Neural crest cell (in vitro differentiated cells): ENCODE measurements at regions not wholly inside any gene's neighbourhood (a gene's known extent, or its start where the extent isn't known, plus 50 kb on each side); places are given as distances from the start of the nearest gene placed in this dataset.

ENCODE experiments used
- DNase-seq: peaks from one replicate; pipeline ENCODE4 v3.0.0; 2021; ENCODE audit warnings: low read depth, mixed read lengths, low spot score
- H3K27ac Mint-ChIP-seq: one replicate; pipeline ENCODE4 v1.8.0; 2021; ENCODE audit warnings: mild to moderate bottlenecking, mixed read lengths; ENCODE audit not compliant: unreplicated experiment
- H3K27me3 Mint-ChIP-seq: 2 replicates; pipeline ENCODE4 v1.8.0; 2021; ENCODE audit warnings: low read depth, mild to moderate bottlenecking, mixed read lengths
- H3K36me3 Mint-ChIP-seq: 2 replicates; pipeline ENCODE4 v1.8.0; 2021; ENCODE audit warnings: low read depth, mild to moderate bottlenecking, mixed read lengths
- H3K4me1 Mint-ChIP-seq: 2 replicates; pipeline ENCODE4 v1.8.0; 2021; ENCODE audit warnings: mixed read lengths
- H3K4me3 Mint-ChIP-seq: one replicate; pipeline ENCODE4 v1.8.0; 2021; ENCODE audit warnings: mild to moderate bottlenecking, mixed read lengths
- H3K9me3 Mint-ChIP-seq: 2 replicates; pipeline ENCODE4 v1.8.0; 2021; ENCODE audit warnings: mixed read lengths
- CTCF ChIP-seq: fragments of 200-600 bp; sonication (generic); conservative IDR thresholded peaks from 2 replicates; pipeline ENCODE4 v1.5.0; 2021; ENCODE audit warnings: antibody characterized with exemption, mild to moderate bottlenecking

- Mint-ChIP-seq H3K27me3 (peaks cover 3% of the 10 kb centered on the region), H3K4me3 (no peak overlapping the region), H3K36me3 (no peaks in the 10 kb centered on the region), H3K4me1 (no peaks in the 10 kb centered on the region), H3K27ac (no peak overlapping the region), H3K9me3 (peaks cover 6% of the 10 kb centered on the region)
- no peak for DNase-seq
- TF ChIP-seq CTCF = no peak
These were observed 202.7 kb upstream of the NR3C1 start for GRCh38 chr5:143606043-143606752.

- TF ChIP-seq CTCF = no peak
- no peaks in the 10 kb centered on the region for H3K36me3 Mint-ChIP-seq
- peaks cover 3% of the 10 kb centered on the region for H3K27me3 Mint-ChIP-seq
- no peak for DNase-seq
- no peak overlapping the region for H3K27ac Mint-ChIP-seq
- no peak overlapping the region for H3K4me3 Mint-ChIP-seq
- H3K9me3 Mint-ChIP-seq = peaks cover 6% of the 10 kb centered on the region
- no peaks in the 10 kb centered on the region for H3K4me1 Mint-ChIP-seq
These were observed 202.0 kb upstream of the NR3C1 start for GRCh38 chr5:143605403-143606005.

DNA sequence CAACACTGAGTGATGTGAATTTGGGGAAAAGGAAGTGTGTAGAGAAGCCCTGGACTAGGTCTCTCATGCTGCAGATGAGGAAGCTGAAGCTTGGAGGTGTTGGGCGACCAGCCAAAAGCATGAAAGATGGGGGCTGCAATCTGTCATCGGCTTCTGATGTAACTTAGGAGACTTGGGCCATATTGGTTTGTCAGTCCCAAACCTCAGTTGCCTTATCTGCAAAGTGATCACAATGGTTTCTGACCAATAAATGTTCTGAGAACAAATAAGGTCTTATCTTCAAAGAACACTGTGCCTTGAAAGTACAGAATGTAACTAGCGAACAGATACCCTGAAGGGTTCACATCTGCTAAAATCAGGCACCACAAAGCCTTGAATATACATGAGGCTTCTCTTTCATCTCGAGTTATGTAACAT is 198.4 kb upstream of the NR3C1 start:
- Mint-ChIP-seq H3K27ac (no peak overlapping the region), H3K4me3 (no peak overlapping the region), H3K27me3 (no peaks in the 10 kb centered on the region), H3K9me3 (peaks cover 5% of the 10 kb centered on the region), H3K36me3 (no peaks in the 10 kb centered on the region), H3K4me1 (no peaks in the 10 kb centered on the region)
- TF ChIP-seq CTCF = no peak
- no peak for DNase-seq

DNA sequence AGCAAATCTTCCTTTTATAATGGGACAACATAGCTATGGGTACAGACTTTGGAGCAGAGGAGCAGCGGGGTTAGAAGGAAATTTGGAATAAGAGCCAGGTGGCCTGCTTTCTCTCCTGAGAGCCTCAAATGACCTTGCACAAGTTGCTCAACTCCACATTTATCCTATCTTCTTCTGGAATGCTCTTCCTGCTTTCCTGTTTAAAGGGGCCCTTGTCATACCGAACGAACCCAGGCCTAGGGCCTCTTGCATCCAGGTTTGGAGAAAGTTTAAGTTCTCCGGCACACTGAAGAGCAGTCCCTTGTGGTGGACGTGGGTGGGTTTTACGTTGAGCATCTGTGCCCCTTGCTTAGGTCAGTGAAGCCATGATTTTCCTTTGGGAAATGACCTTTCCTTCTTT is 197.9 kb upstream of the NR3C1 start:
- TF ChIP-seq CTCF = no peak
- Mint-ChIP-seq H3K27ac (no peak overlapping the region), H3K4me1 (no peaks in the 10 kb centered on the region), H3K9me3 (peaks cover 5% of the 10 kb centered on the region), H3K27me3 (no peaks in the 10 kb centered on the region), H3K4me3 (no peak overlapping the region), H3K36me3 (no peaks in the 10 kb centered on the region)
- DNase-seq = no peak

- Mint-ChIP-seq H3K27me3 (no peaks in the 10 kb centered on the region), H3K9me3 (peaks cover 5% of the 10 kb centered on the region), H3K27ac (no peak overlapping the region), H3K4me3 (no peak overlapping the region), H3K36me3 (no peaks in the 10 kb centered on the region), H3K4me1 (no peaks in the 10 kb centered on the region)
- no peak for DNase-seq
- TF ChIP-seq CTCF = no peak
These were observed 197.1 kb upstream of the NR3C1 start for GRCh38 chr5:143600396-143601075.
